ENCODE measurements at regions not wholly inside any gene's neighbourhood (a gene's known extent, or its start where the extent isn't known, plus 50 kb on each side); places are given as distances from the start of the nearest gene placed in this dataset.
"Not testable (repeated sequence)": the region's sequence is repeated elsewhere in the genome, so short reads cannot be mapped to it uniquely, and the experiment has no call there.

DNA sequence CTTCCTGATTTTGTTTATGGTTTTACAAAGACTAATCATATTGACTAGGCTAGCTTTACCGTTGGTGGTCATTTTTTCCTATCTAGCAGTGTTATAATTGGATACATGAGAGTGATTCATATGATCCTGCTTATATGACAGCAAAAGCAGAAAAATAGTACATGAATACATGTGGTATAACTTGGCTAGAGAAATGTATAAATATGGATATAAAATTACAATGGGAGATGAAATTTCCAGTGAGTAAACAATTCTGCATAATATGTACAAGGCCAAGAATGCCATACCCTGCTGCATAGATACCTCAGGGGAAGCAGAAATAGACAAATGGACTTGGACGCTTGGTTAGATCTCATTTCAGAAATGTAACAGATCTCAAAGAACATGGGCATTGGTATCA, 103.1 kb downstream of the DTWD1 start:
- no peak for ATAC-seq
- TF ChIP-seq ISL1 (CRISPR knock-in tag; IDR thresholded peaks at IDR 0.05) = no peak
- TF ChIP-seq ZNF70 (CRISPR knock-in tag; IDR thresholded peaks at IDR 0.05) = no peak
- TF ChIP-seq, protein P1, sequence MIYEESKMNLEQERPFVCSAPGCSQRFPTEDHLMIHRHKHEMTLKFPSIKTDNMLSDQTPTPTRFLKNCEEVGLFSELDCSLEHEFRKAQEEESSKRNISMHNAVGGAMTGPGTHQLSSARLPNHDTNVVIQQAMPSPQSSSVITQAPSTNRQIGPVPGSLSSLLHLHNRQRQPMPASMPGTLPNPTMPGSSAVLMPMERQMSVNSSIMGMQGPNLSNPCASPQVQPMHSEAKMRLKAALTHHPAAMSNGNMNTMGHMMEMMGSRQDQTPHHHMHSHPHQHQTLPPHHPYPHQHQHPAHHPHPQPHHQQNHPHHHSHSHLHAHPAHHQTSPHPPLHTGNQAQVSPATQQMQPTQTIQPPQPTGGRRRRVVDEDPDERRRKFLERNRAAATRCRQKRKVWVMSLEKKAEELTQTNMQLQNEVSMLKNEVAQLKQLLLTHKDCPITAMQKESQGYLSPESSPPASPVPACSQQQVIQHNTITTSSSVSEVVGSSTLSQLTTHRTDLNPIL (CRISPR knock-in tag; IDR thresholded peaks at IDR 0.05; ENCODE audit: low read depth) = no peak
- TF ChIP-seq CSDC2 (CRISPR knock-in tag; IDR thresholded peaks at IDR 0.05) = no peak
- TF ChIP-seq, protein P2, sequence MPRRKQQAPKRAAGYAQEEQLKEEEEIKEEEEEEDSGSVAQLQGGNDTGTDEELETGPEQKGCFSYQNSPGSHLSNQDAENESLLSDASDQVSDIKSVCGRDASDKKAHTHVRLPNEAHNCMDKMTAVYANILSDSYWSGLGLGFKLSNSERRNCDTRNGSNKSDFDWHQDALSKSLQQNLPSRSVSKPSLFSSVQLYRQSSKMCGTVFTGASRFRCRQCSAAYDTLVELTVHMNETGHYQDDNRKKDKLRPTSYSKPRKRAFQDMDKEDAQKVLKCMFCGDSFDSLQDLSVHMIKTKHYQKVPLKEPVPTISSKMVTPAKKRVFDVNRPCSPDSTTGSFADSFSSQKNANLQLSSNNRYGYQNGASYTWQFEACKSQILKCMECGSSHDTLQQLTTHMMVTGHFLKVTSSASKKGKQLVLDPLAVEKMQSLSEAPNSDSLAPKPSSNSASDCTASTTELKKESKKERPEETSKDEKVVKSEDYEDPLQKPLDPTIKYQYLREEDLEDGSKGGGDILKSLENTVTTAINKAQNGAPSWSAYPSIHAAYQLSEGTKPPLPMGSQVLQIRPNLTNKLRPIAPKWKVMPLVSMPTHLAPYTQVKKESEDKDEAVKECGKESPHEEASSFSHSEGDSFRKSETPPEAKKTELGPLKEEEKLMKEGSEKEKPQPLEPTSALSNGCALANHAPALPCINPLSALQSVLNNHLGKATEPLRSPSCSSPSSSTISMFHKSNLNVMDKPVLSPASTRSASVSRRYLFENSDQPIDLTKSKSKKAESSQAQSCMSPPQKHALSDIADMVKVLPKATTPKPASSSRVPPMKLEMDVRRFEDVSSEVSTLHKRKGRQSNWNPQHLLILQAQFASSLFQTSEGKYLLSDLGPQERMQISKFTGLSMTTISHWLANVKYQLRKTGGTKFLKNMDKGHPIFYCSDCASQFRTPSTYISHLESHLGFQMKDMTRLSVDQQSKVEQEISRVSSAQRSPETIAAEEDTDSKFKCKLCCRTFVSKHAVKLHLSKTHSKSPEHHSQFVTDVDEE (CRISPR knock-in tag; IDR thresholded peaks at IDR 0.05) = no peak

DNA sequence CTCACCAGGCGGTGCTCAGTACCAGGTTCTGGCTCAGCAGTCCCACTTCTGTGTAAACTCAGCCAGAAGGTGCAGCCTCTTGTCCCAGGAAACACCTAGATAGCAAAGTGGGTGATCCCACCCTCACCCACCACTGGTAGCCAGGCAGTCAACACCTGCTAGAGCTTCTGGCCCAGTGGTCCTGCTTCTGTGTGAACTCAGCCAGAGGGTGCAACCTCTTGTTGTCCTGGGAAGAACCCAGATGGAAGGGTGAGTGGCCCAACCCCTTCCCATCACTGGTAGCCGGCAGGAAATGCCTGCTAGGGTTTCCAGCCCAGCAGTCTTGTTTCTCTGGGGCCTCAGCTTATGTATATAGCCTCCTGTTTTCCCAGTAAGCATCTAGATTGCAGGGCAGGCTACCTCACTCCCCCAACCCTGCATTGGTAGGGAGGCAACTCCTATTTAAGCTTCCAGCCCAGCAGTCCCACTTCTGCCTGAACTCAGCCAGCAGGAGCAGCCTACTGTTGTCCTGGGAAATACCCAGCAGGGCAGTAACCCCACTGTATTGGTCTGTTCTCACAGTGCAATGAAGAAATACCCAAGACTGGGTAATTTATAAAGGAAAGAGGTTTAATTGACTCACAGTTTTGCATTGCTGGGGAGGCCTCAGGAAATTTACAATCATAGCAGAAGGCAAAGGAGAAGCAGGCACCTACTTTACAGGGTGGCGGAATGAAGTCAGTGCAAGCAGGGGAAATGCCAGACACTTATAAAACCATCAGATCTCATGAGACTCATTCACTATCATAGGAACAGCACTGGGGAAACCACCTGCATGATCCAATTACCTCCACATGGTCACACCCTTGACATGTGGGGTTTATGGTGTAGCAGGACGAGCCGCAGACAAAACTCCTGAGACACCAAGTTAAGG, 110.6 kb downstream of the DTWD1 start:
- TF ChIP-seq, protein P2 (CRISPR knock-in tag; IDR thresholded peaks at IDR 0.05) = no peak
- no peak for TF ChIP-seq ISL1 (CRISPR knock-in tag; IDR thresholded peaks at IDR 0.05)
- TF ChIP-seq, protein P3, sequence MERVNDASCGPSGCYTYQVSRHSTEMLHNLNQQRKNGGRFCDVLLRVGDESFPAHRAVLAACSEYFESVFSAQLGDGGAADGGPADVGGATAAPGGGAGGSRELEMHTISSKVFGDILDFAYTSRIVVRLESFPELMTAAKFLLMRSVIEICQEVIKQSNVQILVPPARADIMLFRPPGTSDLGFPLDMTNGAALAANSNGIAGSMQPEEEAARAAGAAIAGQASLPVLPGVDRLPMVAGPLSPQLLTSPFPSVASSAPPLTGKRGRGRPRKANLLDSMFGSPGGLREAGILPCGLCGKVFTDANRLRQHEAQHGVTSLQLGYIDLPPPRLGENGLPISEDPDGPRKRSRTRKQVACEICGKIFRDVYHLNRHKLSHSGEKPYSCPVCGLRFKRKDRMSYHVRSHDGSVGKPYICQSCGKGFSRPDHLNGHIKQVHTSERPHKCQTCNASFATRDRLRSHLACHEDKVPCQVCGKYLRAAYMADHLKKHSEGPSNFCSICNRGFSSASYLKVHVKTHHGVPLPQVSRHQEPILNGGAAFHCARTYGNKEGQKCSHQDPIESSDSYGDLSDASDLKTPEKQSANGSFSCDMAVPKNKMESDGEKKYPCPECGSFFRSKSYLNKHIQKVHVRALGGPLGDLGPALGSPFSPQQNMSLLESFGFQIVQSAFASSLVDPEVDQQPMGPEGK (CRISPR knock-in tag; IDR thresholded peaks at IDR 0.05; ENCODE audit: borderline replicate concordance) = no peak
- no peak for TF ChIP-seq ZNF70 (CRISPR knock-in tag; IDR thresholded peaks at IDR 0.05)
- TF ChIP-seq ZNF8 (CRISPR knock-in tag; IDR thresholded peaks at IDR 0.05) = no peak
- no peak for TF ChIP-seq OSR1 (CRISPR knock-in tag; IDR thresholded peaks at IDR 0.05)
- TF ChIP-seq ESRRG (CRISPR knock-in tag; IDR thresholded peaks at IDR 0.05) = no peak
- no peak for TF ChIP-seq BACH2 (CRISPR knock-in tag; IDR thresholded peaks at IDR 0.05; ENCODE audit: borderline replicate concordance)
- TF ChIP-seq SNAI2 (CRISPR knock-in tag; IDR thresholded peaks at IDR 0.05) = no peak
- no peak for TF ChIP-seq ARNTL (CRISPR knock-in tag; IDR thresholded peaks at IDR 0.05; ENCODE audit: borderline replicate concordance, low read depth)
- no peak for ATAC-seq

DNA sequence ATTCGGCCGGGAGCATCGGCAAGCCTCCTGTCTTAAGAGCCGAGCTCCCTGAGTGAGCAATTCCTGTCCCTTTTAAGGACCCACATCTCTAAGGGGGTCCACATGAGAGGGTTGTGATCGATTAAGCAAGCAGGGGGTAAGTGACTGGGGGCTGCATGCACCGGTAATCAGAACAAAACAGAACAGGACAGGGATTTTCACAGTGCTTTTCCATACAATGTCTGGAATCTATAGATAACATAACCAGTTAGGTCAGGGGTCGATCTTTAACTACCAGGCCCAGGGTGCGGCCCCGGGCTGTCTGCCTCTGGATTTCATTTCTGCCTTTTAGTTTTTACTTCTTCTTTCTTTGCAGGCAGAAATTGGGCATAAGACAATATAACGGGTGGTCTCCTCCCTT, 111.3 kb downstream of the DTWD1 start:
- not testable (repeated sequence) for ATAC-seq

DNA sequence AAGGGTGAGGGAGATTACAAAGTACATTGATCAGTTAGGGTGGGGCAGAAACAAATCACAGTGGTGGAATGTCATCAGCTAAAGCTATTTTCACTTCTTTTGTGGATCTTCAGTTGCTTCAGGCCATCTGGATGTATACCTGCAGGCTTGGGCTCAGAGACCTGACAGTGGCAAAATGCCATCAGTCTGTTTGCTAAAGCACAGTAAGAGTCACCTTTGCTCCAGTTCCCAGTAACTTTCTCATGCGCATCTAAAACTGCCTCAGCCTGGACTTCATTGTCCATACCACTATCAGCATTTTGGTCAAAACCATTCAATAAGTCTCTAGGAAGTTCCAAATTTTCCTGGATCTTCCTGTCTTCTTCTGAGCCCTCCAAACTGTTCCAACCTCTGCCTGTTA, 113.2 kb downstream of the DTWD1 start:
- not testable (repeated sequence) for ATAC-seq

DNA sequence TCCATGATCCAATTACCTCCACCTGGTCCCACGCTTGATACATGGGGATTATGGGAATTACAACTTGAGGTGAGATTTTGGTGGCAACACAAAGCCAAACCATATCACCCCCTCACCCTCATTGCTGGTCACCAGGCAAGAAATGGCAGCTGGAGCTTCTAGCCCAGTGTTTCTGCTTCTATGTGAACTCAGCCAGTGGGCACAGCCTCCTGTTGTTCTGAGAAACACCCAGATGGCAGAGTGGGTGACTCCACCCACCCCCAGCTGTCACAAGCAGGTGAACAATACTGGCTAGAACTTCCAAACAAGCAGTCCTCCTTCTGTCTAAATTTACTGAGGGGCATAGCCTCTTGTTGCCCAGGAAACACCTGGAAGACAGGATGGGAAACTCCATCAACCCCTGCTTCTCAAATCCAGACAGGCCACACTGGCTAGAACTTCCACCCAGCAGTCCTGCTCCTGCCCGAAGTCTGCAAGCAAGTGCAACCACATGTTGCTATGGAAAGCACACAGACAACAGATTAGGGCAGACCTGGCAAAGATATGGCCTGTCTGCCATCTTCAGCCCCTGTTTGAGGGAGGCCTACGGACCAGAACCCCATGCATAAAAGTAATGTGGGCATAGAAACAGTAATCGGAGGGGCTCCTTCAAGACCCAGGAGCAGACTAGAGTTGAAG, 114.1 kb downstream of the DTWD1 start:
- no peak for ATAC-seq
- no peak for TF ChIP-seq PPARA (CRISPR knock-in tag; IDR thresholded peaks at IDR 0.05; ENCODE audit: borderline replicate concordance)
- no peak for TF ChIP-seq OSR1 (CRISPR knock-in tag; IDR thresholded peaks at IDR 0.05)
- TF ChIP-seq, protein P3 (CRISPR knock-in tag; IDR thresholded peaks at IDR 0.05; ENCODE audit: borderline replicate concordance) = no peak
- TF ChIP-seq RARB (CRISPR knock-in tag; IDR thresholded peaks at IDR 0.05) = no peak
- no peak for TF ChIP-seq GLIS3 (CRISPR knock-in tag; IDR thresholded peaks at IDR 0.05)
- TF ChIP-seq ZNF70 (CRISPR knock-in tag; IDR thresholded peaks at IDR 0.05) = no peak
- TF ChIP-seq, protein P2 (CRISPR knock-in tag; IDR thresholded peaks at IDR 0.05) = no peak
- no peak for TF ChIP-seq CSDC2 (CRISPR knock-in tag; IDR thresholded peaks at IDR 0.05)
- TF ChIP-seq, protein P1 (CRISPR knock-in tag; IDR thresholded peaks at IDR 0.05; ENCODE audit: low read depth) = no peak
